BJ (cell line): ENCODE measurements at regions not wholly inside any gene's neighbourhood (a gene's known extent, or its start where the extent isn't known, plus 50 kb on each side); places are given as distances from the start of the nearest gene placed in this dataset.

Source experiments
- CTCF ChIA-PET: fragments of 350-600 bp; formaldehyde crosslinking; extraction: SDS; loops from one replicate; lab custom pipeline; 2021; ENCODE audit warnings: antibody characterized with exemption, inconsistent platforms; lab: Yijun Ruan, JAX
- POLR2A ChIA-PET: fragments of 300-600 bp; sonication (Branson Sonifier 250); formaldehyde crosslinking; extraction: SDS; loops from one replicate; lab custom pipeline; 2021; ENCODE audit warnings: antibody characterized with exemption; lab: Charles Lee
- DNase-seq: peaks from one replicate; pipeline ENCODE4 v3.0.0-alpha.2; 2011; ENCODE audit warnings: low read depth
- H3K27me3 ChIP-seq: 2 replicates; pipeline ENCODE4 v1.6.0; 2011; ENCODE audit warnings: low read length; ENCODE audit not compliant: control insufficient read depth, insufficient read depth
- H3K36me3 ChIP-seq: 2 replicates; pipeline ENCODE4 v1.5.1; 2011; ENCODE audit warnings: low read length; ENCODE audit not compliant: control insufficient read depth, insufficient read depth
- H3K4me3 ChIP-seq: 2 replicates; pipeline ENCODE4 v1.5.1; 2011; ENCODE audit warnings: low read depth, mild to moderate bottlenecking, control low read depth, low read length
- CTCF ChIP-seq: IDR thresholded peaks from 2 replicates; pipeline ENCODE4 v1.5.1; 2011; ENCODE audit warnings: low read depth, mild to moderate bottlenecking, control low read depth, inconsistent platforms, low read length, moderate library complexity; ENCODE audit not compliant: insufficient read depth

DNA sequence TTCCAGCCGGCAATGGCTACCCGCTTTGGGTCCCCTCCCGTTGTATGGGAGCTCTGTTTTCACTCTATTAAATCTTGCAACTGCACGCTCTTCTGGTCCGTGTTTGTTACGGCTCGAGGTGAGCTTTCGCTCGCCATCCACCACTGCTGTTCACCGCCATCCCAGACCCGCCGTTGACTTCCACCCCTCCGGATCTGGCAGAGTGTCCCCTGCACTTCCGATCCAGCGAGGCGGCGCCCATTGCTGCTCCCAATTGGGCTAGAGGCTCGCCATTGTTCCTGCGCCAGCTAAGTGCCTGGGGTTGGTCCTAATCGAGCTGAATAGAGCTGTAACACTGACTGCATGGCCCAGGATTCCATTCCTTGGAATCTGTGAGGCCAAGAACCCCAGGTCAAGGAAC lies 359.9 kb downstream of the CTTN start:
- no peaks in the 10 kb centered on the region for H3K36me3 ChIP-seq
- no peak overlapping the region for H3K4me3 ChIP-seq
- ChIA-PET POLR2A (no interaction called here), CTCF (interaction anchor here (1.0 kb wide), 1 partner anchor 290 kb away, joined by 3 read pairs; no protein-coding TSS in a partner anchor)
- DNase-seq = no peak
- TF ChIP-seq CTCF = no peak
- peaks cover 5% of the 10 kb centered on the region for H3K27me3 ChIP-seq

- ChIA-PET POLR2A (no interaction called here), CTCF (no interaction called here)
- DNase-seq = no peak
- Histone ChIP-seq H3K4me3 (no peak overlapping the region), H3K36me3 (no peaks in the 10 kb centered on the region), H3K27me3 (peaks cover 5% of the 10 kb centered on the region)
- no peak for TF ChIP-seq CTCF
These were observed 361.5 kb downstream of the CTTN start for GRCh38 chr11:70759846-70760245.

DNA sequence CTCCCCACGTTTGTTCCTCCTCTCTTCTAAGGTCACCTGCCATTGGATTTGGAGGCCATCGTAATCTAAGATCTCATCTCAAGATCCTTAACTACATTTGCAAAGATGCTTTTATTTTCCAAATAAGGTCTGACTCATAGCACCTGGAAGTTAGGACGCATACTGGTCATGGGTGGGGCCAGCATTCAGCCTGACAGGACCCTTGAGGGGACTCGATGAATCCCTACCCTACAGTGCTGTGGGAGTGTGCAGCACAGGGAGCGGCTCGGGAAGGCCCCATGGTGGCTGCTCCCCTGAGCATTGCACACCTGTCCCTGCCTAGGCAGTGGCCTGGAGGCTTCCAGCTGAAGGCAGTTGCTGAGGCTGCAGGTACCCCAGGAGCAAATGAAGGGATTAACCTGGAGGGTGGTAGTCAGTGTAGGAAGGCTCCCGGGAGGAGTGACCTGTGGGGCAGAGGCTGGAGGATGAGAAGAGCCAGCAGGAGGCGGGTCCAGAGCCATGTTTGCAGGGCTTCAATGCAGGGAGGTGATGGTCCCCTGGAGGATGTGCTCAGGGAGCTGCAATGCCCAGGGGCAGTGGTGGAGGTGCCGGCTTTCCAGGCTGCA lies 362.2 kb downstream of the CTTN start:
- ChIA-PET POLR2A (no interaction called here), CTCF (interaction anchor here (0.9 kb wide), 1 partner anchor 293 kb away, joined by 3 read pairs; no protein-coding TSS in a partner anchor)
- Histone ChIP-seq H3K27me3 (peaks cover 5% of the 10 kb centered on the region), H3K4me3 (no peak overlapping the region), H3K36me3 (no peaks in the 10 kb centered on the region)
- no peak for TF ChIP-seq CTCF
- no peak for DNase-seq

- Histone ChIP-seq H3K4me3 (no peak overlapping the region), H3K27me3 (peaks cover 4% of the 10 kb centered on the region), H3K36me3 (no peaks in the 10 kb centered on the region)
- DNase-seq = no peak
- CTCF ChIA-PET = interaction anchor here (0.9 kb wide), 1 partner anchor 293 kb away, joined by 3 read pairs; no protein-coding TSS in a partner anchor
- no peak for TF ChIP-seq CTCF
- POLR2A ChIA-PET = no interaction called here
These were observed 363.0 kb downstream of the CTTN start for GRCh38 chr11:70761094-70761907.

- no peaks in the 10 kb centered on the region for H3K36me3 ChIP-seq
- H3K27me3 ChIP-seq = peaks cover 4% of the 10 kb centered on the region
- no peak overlapping the region for H3K4me3 ChIP-seq
- CTCF ChIA-PET = no interaction called here
- DNase-seq = no peak
- POLR2A ChIA-PET = no interaction called here
- TF ChIP-seq CTCF = no peak
These were observed 363.6 kb downstream of the CTTN start for GRCh38 chr11:70761908-70762337.
